ENCODE measurements at regions not wholly inside any gene's neighbourhood (a gene's known extent, or its start where the extent isn't known, plus 50 kb on each side); places are given as distances from the start of the nearest gene placed in this dataset.
"Not testable (repeated sequence)": the region's sequence is repeated elsewhere in the genome, so short reads cannot be mapped to it uniquely, and the experiment has no call there.

DNA sequence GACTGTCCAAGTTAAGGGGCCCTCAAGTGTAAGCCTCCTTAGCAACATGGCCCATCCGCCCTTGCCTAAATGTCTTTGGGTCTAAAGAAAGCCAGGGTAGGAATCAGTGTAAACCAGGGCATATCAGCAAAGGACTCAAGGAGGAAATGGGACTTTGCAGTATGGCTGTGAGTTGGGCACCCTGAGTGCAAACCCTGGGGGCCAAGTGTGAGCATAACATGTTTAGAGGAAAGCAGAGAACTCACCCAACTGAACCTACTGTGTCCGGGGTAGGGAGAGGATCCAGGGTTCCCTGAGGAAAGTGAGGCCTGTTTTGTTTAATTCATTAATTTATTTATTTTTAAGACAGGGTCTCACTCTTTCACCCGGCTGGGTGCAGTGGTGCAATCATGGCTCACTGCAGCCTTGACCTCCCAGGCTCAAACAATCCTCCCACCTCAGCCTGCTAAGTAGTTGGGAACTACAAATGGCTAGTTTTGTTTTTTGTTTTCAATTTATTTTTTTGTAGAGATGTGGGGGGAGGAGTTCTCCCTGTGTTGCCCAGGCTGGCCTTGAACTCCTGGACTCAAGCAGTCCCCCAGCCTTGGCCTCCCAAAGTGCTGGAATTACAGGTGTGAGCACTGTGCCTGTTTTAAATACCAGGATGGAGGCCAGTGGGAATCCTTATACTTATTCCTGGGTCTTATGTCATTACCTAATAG, 51.0 kb upstream of the ACTR3 start:
- peak; percentile 12 for DNase-seq (ENCODE audit: low spot score)

DNA sequence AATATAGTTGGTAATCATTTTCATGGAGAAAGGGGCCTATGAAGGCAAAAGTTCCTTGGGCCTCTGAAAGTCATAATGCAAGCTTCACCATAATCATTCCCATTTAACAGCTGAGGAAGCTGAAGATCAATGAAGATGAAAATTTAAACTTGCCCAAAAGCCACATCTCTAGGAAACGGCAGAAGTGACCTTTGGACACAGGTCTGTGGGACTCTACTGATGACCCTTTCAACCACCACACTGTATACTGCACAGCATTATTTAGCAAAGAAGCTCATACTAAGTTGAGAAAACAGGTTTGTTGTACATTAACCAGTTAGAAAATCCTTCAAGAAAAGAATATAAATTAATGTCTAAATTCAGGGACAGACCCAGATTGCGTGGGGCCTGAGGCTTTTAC, 51.6 kb upstream of the ACTR3 start:
- DNase-seq (ENCODE audit: low spot score), result peak; percentile 19

DNA sequence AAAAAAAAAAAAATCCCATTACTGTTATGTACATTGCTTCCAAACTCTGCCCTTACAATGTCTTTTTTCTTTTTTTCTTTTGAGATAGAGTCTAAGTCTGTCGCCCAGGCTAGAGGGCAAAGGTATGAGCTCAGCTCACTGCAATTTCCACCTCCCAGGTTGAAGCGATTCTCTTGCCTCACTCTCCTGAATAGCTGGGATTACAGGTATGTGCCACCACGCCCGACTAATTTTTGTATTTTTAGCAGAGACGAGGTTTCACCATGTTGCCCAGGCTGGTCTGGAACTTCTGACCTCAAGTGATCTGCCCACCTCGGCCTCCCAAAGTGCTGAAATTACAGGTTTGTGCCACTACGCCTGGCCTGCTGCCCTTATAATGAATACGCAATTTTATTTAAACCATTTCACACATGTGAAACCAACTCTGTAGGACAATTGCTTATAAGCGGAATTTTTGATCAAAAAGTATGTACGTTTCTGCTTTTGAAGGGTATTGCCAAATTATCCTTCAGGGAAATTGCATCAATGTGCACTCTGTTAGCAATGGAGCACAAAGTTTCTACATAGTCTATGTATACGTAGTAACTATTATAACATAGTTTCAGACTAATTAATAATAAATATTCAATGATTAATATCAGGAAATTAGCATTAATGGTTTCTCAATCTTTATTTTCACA, 55.7 kb upstream of the ACTR3 start:
- DNase-seq (ENCODE audit: low spot score), result no peak

DNA sequence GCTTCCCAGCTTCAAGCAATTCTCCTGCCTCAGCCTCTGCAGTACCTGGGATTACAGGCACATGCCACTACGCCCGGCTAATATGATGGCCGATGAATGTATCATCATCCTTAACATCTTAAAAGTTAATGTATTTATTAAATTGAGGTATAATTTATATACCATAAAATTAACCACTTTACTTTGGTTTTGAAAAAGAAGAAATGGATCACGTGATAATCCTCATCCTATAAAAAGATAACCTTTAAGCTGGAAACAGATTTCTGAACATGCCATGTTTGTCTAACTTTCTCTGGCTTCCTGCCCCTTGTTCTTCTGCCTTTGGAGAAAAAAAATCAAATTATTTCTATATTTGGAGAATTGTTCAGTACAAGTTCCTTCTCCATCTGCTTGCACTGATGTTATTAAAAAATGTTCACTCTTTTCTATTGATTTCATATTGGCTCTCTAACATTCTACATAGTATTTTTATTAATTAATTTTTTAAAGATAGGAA, 57.0 kb upstream of the ACTR3 start:
- no peak for DNase-seq (ENCODE audit: low spot score)

DNA sequence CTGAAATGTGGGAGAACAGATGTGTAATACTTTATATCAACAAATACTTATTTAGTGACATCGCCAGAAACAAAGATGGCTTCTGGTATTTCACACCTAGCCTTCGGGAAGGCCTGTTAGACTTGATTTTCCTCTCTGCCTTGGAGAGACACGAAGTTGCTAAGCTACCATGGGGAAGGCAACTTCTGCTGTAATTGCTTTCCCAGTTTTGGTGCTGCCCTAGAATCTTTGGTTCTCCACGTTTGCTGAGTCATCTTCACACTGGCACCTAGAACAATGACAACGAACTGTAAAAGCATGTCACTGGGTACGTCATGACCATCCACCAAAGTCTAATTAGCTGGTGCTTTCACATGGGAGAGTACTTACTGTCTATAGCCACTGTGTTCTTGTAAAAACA, 58.7 kb upstream of the ACTR3 start:
- DNase-seq (ENCODE audit: low spot score), result no peak

DNA sequence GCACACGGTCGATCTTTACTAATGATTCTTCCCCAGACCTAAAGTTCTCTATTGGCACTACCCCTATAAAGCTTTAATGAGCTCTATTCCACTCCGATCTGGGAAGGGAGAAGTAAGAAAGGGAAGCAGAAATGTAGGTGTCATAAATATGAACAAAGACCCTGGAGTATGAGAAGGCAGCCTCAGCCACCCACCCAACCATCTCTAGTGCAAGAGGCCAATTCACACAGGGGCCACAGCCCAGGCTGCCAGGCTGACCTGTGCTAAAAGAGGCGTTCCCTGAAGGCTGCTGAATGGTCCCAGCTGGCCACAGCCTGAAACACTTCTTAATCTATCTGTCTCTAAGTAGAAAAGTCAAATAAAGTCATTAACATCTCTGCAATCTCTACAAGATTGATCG, 60.1 kb upstream of the ACTR3 start:
- no peak for DNase-seq (ENCODE audit: low spot score)

DNA sequence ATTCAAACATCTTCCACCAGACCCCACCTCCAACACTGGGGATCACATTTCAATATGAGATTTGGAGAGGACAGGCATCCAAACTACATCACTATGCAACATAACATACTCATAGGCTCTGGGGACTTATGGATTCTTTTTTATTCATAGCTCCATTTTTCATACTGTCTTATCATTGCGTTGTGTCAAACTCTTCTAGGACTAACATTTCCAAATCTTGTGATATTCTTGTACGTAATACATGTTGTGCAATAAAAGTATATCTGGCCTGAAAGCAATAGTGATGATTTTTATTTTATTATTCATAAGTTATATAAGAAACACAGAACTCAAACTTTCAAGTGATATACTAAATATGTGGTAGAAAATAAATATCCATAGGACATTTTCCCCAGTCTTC, 60.6 kb upstream of the ACTR3 start:
- no peak for DNase-seq (ENCODE audit: low spot score)

DNA sequence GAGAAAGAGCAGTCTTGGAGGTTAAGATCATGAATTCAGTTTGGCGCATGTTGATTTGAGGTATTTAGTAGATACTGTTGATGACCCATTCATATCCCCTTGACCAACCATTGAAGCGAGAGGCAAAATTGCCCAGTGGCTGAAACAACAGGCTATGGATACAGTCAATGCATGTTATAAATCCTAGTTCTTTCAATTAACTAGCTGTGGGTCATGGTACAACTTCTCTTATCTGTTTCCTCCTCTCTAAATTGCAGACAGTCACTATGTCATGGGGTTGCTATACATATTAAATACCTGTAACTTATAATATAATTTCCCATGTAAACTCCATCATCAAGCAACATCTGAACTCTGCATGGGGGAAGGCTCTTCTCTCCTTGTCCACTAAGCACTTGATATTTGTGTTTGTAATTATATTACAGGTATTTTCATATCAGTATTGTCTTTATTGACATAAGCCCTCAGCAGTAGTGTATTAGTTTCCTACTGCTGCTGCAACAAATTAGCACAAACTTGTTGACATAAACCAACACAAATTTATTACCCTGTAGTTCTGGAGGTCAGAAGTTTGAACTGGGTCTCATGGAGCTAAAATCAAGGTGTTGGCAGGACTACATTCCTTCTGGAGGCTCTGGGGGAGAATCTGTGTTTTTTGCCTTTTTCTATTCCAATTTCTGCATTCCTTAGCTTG, 61.7 kb upstream of the ACTR3 start:
- no peak for DNase-seq (ENCODE audit: low spot score)

DNA sequence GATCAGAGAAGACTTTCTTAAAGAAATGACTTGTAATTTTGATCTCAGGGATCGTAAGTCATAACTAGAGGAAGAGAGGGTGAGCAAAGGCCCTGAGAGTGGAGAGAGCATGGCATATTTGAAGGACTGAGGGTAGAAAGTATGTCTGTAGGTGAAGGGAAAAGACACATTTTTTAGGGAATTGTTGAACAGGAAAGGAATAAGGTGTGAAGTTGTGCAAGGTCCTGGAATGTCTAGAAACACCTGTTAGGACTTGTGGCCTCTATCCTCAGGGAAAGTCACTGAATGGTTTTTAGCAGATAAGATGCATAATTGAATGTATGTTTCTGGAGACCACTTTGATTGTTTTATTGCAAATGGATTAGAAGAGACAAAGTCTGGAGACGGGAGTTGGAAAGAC, 62.5 kb upstream of the ACTR3 start:
- no peak for DNase-seq (ENCODE audit: low spot score)

DNA sequence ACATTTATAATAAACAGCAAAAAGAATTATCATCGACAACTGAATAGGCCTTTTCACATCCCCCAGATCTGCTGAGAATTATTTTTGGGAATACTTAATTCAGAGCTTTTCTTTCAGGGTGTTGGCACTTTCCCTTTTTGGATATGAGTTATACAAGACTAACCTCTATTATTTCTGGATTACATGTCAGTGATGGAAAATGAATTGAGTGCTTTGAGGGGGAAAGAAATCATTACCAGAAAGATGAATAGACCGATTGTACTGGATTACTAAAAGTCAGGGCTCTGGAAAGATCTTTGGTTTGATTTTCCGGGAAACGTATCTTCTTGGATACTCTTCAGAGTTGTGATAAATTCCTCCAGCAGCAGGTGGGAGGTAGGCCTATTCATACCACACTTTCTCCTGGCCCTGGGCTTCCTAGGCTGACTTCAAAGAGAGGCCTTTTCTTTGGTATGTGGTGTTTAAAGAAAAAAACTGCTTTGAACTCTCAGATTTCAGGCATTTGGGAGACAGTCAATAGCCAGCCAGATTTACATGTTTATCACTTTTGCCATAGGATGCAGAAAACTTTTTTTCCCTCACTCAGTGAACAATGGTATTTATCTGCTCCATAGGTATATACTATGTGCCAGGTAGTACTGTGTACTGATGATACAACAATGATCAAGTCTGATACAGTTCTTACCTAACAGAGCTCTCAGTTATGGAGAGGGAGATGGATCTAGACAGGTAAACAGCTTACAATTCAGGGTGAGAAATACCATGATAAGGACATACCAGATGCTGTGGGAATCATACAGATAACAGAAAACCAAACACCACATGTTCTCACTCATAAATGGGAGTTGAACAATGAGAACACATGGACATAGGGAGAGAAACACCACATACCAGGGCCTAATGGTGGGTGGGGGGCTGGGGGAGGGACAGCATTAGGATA, 63.3 kb upstream of the ACTR3 start:
- no peak for DNase-seq (ENCODE audit: low spot score)

DNA sequence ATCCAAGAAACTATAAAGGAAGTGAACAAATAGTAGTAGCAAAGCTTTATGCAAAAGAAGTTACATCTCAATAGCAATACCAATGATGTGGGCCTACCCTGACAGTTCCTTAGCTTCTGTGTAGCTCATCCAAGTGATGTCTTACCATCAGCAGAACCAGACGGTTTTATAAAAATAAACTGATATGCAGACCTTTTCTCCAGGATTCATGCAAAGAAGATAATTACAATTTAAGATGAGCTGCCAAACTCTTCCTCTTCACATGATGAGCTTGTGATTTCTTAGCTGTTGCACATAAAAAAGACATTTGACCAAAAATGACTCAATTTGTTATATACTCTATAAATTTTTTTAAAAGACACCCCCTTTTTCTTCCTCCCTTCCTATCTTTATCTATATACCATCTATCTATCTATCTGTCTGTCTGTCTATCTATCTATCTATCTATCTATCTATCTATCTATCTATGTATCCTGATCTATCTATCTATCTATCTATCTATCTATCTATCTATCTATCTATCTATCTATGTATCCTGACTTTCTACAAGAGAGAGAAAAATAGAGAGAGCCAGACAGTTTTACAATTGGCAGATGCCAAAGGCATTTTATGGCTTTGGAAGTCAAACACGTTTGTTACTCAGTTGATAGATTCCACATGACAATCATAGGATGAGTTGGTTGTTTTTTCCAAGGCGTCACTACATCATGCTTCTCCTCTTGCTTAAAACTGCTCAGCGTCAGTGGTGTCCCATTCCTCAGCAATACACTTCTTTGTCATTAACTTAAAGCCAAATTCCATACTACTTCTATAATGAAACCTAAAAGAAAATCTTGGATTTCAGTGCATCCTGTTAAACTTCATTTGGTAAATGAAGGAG, 65.9 kb upstream of the ACTR3 start:
- no peak for DNase-seq (ENCODE audit: low spot score)

DNA sequence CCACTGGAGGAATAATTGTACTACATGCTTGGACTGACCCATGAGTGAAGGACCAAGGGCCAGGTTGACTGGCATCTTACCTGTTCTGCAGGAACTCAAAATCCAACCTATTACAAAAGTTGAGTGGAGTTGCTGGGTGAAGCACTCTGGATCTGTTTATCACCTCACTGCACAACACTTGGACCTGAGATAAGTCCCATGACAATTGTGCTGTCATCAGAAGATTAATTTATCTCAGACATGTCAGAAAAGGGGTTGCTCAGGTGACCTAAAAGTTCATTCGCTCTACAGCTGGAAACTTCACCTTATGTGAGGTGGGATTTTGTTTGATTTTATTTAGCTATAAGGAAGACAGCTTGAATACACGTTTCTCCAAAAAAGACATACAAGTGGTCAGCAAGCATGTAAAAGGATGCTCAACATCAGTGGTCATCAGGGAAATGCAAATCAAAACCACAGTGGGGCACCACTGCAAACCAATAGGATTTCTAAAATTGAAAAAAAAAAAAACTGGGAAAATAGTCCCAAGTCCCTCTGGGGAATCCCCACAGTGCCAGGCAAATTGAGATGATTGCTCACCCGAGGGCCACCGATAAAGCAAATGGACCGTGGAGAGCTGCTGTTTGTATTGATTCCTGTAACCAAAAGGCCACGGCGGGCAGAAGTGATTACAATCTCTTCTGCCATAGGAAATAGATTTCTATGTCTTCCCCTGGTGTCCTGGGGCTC, 65.8 kb upstream of the SLC35F5 start:
- no peak for DNase-seq (ENCODE audit: low spot score)

DNA sequence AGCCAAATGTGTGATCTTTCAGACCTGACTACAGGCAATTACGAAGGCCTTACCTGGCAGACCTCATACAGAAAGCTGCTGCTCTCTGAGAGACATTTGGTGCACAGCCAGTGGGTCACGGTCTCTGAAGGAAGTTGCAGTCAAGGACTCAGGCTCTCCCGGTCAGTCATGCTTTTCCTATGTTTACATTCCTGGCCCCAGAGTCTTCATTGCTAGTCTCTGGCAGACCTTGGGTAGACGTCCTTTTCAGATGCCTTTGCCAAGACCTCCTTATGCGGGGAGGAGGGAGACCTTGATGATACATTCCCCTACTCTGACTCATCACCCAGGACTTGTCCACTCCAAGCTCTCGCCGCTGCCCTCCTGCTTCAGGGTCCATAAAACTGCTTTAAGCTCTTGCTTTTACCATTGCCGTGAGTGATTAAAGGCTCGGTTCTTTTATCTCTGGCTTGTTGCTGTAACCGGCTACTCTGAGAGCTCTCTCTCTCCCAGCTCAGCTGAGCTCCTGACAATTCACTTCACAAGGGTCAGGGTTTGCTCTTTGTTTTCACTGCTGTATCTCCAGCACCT, 62.0 kb upstream of the SLC35F5 start:
- DNase-seq (ENCODE audit: low spot score), result peak; percentile 26

DNA sequence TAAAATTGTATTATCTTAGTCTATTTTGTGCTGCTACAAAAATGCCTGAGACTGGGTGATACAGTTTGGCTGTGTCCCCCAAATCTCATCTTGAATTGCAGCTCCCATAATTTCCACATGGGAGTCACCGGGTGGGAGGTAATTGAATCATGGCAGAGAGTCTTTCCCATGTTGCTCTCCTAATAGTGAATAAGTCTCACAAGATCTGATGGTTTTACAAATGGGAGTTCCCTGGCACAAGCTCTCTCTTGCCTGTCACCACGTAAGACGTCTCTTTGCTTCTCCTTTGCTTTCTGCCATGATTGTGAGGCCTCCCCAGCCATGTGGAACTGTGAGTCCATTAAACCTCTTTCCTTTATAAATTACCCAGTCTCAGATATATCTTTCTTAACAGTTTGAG, 57.0 kb upstream of the SLC35F5 start:
- DNase-seq (ENCODE audit: low spot score), result not testable (repeated sequence)

DNA sequence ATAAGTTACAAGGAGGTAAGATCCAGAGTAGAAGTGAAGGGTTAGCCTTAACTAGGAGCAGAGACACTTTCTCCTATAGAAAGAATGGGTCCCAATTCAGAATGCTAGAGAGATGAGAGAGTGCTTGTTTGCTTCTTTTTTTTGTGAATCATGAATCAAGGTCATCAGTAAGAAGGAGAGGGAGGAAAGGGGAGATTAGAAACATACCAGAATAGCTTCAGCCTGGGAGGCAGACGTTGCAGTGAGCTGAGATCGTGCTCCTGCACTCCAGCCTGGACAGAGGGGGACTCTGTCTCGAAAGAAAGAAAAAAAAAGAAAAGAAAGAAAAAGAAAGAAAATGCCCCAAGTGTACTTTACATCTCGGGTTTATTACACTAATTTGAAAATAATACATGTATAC, 55.8 kb upstream of the SLC35F5 start:
- DNase-seq (ENCODE audit: low spot score), result no peak

DNA sequence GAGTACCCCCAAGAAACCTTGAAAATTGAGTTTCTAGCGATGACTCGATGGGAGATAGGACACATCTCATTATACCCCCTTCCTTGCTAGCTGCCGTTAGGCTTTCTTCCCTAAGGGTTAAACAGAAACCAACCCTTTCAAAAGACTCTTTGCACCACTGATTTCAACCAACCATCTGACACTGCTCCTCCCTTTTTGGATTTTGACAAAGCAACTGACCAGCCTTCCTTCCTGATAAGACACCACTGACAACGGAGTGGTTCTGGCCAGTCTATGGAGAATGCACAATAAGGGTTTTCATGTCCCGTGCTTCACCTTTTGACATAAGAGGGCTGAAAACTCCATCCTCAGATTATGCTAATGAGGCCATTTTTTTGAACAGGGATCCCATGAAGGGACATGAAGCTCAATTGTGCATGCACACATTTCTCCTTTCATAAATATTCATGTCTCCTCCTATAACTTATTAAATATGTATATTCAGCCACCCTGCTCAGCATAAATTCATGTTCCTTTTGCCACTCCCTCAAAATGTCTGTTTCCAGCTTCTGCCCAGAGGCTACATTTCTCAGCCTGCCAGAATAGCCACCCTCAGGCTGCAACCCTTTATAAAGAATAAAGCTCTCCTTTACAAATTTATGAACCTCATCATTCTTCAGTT, 52.8 kb upstream of the SLC35F5 start:
- no peak for DNase-seq (ENCODE audit: low spot score)

DNA sequence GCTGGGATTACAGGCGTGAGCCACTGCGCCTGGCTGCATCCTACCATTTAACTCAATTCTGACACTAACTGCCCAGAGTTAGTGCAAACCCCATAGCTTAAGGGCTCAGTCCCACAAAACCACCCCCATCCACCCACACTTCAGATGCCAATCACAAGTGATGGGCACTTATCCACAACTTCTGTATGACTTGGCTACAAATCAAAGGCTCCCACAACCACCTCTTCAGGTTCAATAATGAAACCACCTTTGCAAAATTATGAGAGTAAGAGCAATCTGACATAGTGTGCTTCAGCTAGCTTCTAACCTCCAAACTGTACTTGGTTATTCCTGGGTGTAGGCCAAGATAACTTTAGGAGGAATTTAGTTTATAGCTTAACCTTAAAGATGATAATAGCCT, 51.3 kb upstream of the SLC35F5 start:
- DNase-seq (ENCODE audit: low spot score), result no peak

DNA sequence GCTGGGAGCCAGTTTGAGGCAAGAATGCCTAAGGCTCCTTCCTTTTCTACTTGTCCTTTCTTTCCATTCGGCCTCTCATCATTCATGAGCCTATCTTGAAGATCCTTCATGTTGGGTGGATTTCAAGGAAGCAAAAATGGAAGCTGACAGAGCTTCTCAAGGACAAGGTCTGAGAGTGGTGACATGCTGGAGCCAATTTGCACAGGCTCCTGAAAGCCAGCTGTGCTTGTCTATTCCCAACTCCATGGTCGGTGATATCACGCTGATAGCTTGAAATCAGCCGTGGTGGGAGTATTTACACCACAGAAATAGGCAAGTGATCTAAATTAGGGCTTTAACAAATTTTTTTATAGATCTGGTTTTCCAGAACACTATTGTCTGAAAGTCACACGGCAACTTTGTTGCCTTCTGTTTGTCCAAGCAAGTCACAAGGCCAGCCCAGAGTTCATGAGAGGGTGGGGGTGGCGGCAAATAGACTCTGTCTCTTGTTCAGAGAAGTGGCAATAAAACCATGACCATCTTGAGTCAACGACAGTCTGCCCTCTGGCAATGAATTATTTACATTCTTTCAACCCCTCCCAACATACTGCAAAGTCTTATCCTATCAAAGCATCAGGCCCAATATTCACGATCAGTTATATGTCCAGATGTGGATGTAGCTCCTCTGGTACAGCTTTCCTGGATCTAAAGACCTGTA, 49.9 kb upstream of the SLC35F5 start:
- DNase-seq (ENCODE audit: low spot score), result no peak
